Cardiac fibroblast (primary cell): ENCODE measurements at regions not wholly inside any gene's neighbourhood (a gene's known extent, or its start where the extent isn't known, plus 50 kb on each side); places are given as distances from the start of the nearest gene placed in this dataset.
"Not testable (repeated sequence)": the region's sequence is repeated elsewhere in the genome, so short reads cannot be mapped to it uniquely, and the experiment has no call there.

Source experiments
- DNase-seq, 2 donors: peaks; one replicate each; pipeline versions ENCODE4 v3.0.0 to v3.0.0-alpha.2; 2010; ENCODE audit warnings: low read depth in 2 of 2
- H3K4me3 ChIP-seq, 2 donors: replicated peaks in 1 of 2; 1 replicate in 1 of 2; 2 replicates in 1 of 2; pipeline ENCODE4 v1.5.1; 2011; ENCODE audit warnings: low read depth in 2 of 2, low read length in 2 of 2, mild to moderate bottlenecking in 2 of 2, moderate library complexity in 1 of 2
- CTCF ChIP-seq: IDR thresholded peaks from one replicate; pipeline ENCODE4 v1.5.1; 2011; ENCODE audit warnings: low read depth, mild to moderate bottlenecking, low read length, inconsistent platforms

- TF ChIP-seq CTCF: no peak
- no peak overlapping the region for H3K4me3 ChIP-seq
- DNase-seq: no peak
These were observed 172.8 kb upstream of the IRF2BP2 start for GRCh38 chr1:234782791-234783190.

- TF ChIP-seq CTCF: no peak
- DNase-seq: no peak
- no peak overlapping the region for H3K4me3 ChIP-seq
These were observed 172.2 kb upstream of the IRF2BP2 start for GRCh38 chr1:234782105-234782751.

- no peak for DNase-seq
These were observed 171.5 kb upstream of the IRF2BP2 start for GRCh38 chr1:234781241-234782065.

GRCh38 chr1:234780531-234781162, 170.7 kb upstream of the IRF2BP2 start:
- DNase-seq: no peak
- no peak overlapping the region for H3K4me3 ChIP-seq
- TF ChIP-seq CTCF: no peak

More at GRCh38 chr1:234781241-234782065, 171.5 kb upstream of the IRF2BP2 start:
- no peak overlapping the region for H3K4me3 ChIP-seq
- TF ChIP-seq CTCF: no peak

GRCh38 chr1:234780112-234780511, 170.1 kb upstream of the IRF2BP2 start:
- DNase-seq: no peak
- no peak for TF ChIP-seq CTCF
- no peak overlapping the region for H3K4me3 ChIP-seq

GRCh38 chr1:234779600-234779999, 169.6 kb upstream of the IRF2BP2 start:
- not testable (repeated sequence) for H3K4me3 ChIP-seq, DNase-seq

- H3K4me3 ChIP-seq: no peak overlapping the region
- no peak for DNase-seq
- no peak for TF ChIP-seq CTCF
These were observed 169.2 kb upstream of the IRF2BP2 start for GRCh38 chr1:234779160-234779538.
